Cardiac muscle cell (in vitro differentiated cells and primary cell): ENCODE measurements at regions not wholly inside any gene's neighbourhood (a gene's known extent, or its start where the extent isn't known, plus 50 kb on each side); places are given as distances from the start of the nearest gene placed in this dataset.

ENCODE experiments used
- DNase-seq, 2 donors: peaks; one replicate each; pipeline versions ENCODE4 v3.0.0 to v3.0.0-alpha.2; 2010 to 2017; ENCODE audit warnings: low read depth in 1 of 2, low spot score in 1 of 2
- H3K27ac ChIP-seq: fragments of 200-600 bp; sonication (generic); 2 replicates; pipeline ENCODE4 v1.5.1; 2016
- H3K27me3 ChIP-seq: fragments of 200-600 bp; sonication (generic); 2 replicates; pipeline ENCODE4 v1.6.0; 2016; ENCODE audit warnings: control low read depth
- H3K36me3 ChIP-seq: fragments of 200-600 bp; sonication (generic); 2 replicates; pipeline ENCODE4 v1.5.1; 2016; ENCODE audit warnings: control low read depth
- H3K4me1 ChIP-seq: fragments of 200-600 bp; sonication (generic); 2 replicates; pipeline ENCODE4 v1.8.1; 2017; ENCODE audit warnings: low read depth, mild to moderate bottlenecking, mixed run types
- H3K4me3 ChIP-seq: fragments of 200-600 bp; sonication (generic); 2 replicates; pipeline ENCODE4 v1.5.1; 2016; ENCODE audit warnings: mild to moderate bottlenecking
- H3K9me3 ChIP-seq: fragments of 200-600 bp; sonication (generic); 2 replicates; pipeline ENCODE4 v1.5.1; 2017; ENCODE audit warnings: low read depth, mild to moderate bottlenecking, control low read depth
- CTCF ChIP-seq: IDR thresholded peaks from 2 replicates; pipeline ENCODE4 v1.5.1; 2012; ENCODE audit warnings: low read depth, mild to moderate bottlenecking, low read length

- H3K36me3 ChIP-seq = no peaks in the 10 kb centered on the region
- DNase-seq = peak in 1 of 2 donors; percentile 5
Observed at GRCh38 chr1:221093903-221094791, 214.9 kb downstream of the HLX start.

GRCh38 chr1:221097479-221098281 lies 218.4 kb downstream of the HLX start:
- TF ChIP-seq CTCF = no peak
- Histone ChIP-seq H3K27ac (no peak overlapping the region), H3K4me3 (no peak overlapping the region), H3K36me3 (no peaks in the 10 kb centered on the region), H3K4me1 (no peaks in the 10 kb centered on the region), H3K27me3 (no peaks in the 10 kb centered on the region), H3K9me3 (no peaks in the 10 kb centered on the region)
- DNase-seq = peak in 1 of 2 donors; percentile 92

More at GRCh38 chr1:221093903-221094791, 214.9 kb downstream of the HLX start:
- no peaks in the 10 kb centered on the region for H3K4me1 ChIP-seq
- H3K4me3 ChIP-seq = no peak overlapping the region
- no peak for TF ChIP-seq CTCF
- H3K9me3 ChIP-seq = no peaks in the 10 kb centered on the region
- no peak overlapping the region for H3K27ac ChIP-seq
- H3K27me3 ChIP-seq = no peaks in the 10 kb centered on the region

GRCh38 chr1:221098471-221099405 lies 219.5 kb downstream of the HLX start:
- H3K4me3 ChIP-seq = no peak overlapping the region
- no peaks in the 10 kb centered on the region for H3K36me3 ChIP-seq
- no peaks in the 10 kb centered on the region for H3K27me3 ChIP-seq
- DNase-seq = peak in 1 of 2 donors; percentile 66
- TF ChIP-seq CTCF = no peak
- no peaks in the 10 kb centered on the region for H3K4me1 ChIP-seq
- H3K9me3 ChIP-seq = no peaks in the 10 kb centered on the region
- H3K27ac ChIP-seq = no peak overlapping the region

GRCh38 chr1:221099747-221100595 lies 220.7 kb downstream of the HLX start:
- no peak for DNase-seq
- no peaks in the 10 kb centered on the region for H3K36me3 ChIP-seq
- H3K4me1 ChIP-seq = no peaks in the 10 kb centered on the region
- no peaks in the 10 kb centered on the region for H3K9me3 ChIP-seq
- H3K4me3 ChIP-seq = no peak overlapping the region
- no peak for TF ChIP-seq CTCF
- H3K27me3 ChIP-seq = no peaks in the 10 kb centered on the region
- no peak overlapping the region for H3K27ac ChIP-seq
